WERI-Rb-1 (cell line): ENCODE measurements at regions not wholly inside any gene's neighbourhood (a gene's known extent, or its start where the extent isn't known, plus 50 kb on each side); places are given as distances from the start of the nearest gene placed in this dataset.

ENCODE experiments used
- DNase-seq: peaks from one replicate; pipeline ENCODE4 v3.0.0-alpha.2; 2020
- H3K27ac ChIP-seq: fragments of 250-450 bp; sonication (Bioruptor Pico); 2 replicates; pipeline ENCODE4 v1.5.1; 2020; ENCODE audit warnings: mild to moderate bottlenecking, moderate library complexity
- H3K27me3 ChIP-seq: fragments of 250-450 bp; sonication (Bioruptor Pico); 2 replicates; pipeline ENCODE4 v1.5.1; 2021; ENCODE audit warnings: mild to moderate bottlenecking, low read depth, moderate library complexity; ENCODE audit not compliant: insufficient read depth, severe bottlenecking
- H3K36me3 ChIP-seq: fragments of 250-450 bp; sonication (Bioruptor Pico); 2 replicates; pipeline ENCODE4 v1.5.1; 2020; ENCODE audit warnings: mild to moderate bottlenecking, moderate library complexity
- H3K4me3 ChIP-seq: 2 replicates; pipeline ENCODE4 v1.5.1; 2011; ENCODE audit warnings: low read depth, mild to moderate bottlenecking, control low read depth, low read length
- H3K9me3 ChIP-seq: fragments of 250-450 bp; sonication (Bioruptor Pico); 2 replicates; pipeline ENCODE4 v1.5.1; 2021; ENCODE audit warnings: mild to moderate bottlenecking, moderate library complexity; ENCODE audit not compliant: severe bottlenecking
- TF ChIP-seq, protein P1 (sequence below): IDR thresholded peaks from 2 replicates; pipeline ENCODE4 v1.5.1; 2011; ENCODE audit warnings: low read depth, mild to moderate bottlenecking, control low read depth, inconsistent platforms, low read length

GRCh38 chr3:147471741-147472140 lies 62.6 kb downstream of the ZIC1 start:
- H3K27me3 ChIP-seq = no peaks in the 10 kb centered on the region
- H3K4me3 ChIP-seq = no peak overlapping the region
- H3K36me3 ChIP-seq = no peaks in the 10 kb centered on the region
- DNase-seq = no peak
- no peaks in the 10 kb centered on the region for H3K9me3 ChIP-seq
- no peak overlapping the region for H3K27ac ChIP-seq
- TF ChIP-seq, protein P1, sequence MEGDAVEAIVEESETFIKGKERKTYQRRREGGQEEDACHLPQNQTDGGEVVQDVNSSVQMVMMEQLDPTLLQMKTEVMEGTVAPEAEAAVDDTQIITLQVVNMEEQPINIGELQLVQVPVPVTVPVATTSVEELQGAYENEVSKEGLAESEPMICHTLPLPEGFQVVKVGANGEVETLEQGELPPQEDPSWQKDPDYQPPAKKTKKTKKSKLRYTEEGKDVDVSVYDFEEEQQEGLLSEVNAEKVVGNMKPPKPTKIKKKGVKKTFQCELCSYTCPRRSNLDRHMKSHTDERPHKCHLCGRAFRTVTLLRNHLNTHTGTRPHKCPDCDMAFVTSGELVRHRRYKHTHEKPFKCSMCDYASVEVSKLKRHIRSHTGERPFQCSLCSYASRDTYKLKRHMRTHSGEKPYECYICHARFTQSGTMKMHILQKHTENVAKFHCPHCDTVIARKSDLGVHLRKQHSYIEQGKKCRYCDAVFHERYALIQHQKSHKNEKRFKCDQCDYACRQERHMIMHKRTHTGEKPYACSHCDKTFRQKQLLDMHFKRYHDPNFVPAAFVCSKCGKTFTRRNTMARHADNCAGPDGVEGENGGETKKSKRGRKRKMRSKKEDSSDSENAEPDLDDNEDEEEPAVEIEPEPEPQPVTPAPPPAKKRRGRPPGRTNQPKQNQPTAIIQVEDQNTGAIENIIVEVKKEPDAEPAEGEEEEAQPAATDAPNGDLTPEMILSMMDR = no peak

GRCh38 chr3:147472846-147473245 lies 63.7 kb downstream of the ZIC1 start:
- TF ChIP-seq, protein P1 = no peak
- Histone ChIP-seq H3K4me3 (no peak overlapping the region), H3K36me3 (no peaks in the 10 kb centered on the region), H3K27ac (no peak overlapping the region), H3K27me3 (no peaks in the 10 kb centered on the region), H3K9me3 (no peaks in the 10 kb centered on the region)
- DNase-seq = no peak

DNA sequence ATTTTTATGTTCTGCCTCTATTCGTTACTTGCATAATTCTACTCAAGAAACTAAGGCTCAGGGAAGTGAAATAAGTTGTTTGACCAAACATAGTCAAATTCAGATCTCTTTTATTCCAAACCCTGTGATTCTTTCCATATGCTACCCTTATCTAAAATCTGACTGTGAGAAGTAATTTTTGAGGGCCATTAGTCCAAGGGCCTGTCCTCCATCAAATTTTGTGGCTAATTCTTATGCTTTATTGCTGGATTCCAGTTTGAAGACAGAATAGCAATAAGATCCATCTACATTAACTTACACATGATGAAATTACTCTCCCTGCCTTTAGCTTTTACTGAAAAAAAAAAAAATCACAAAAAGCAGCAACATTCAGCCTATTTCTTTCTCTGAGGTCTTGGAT lies 74.0 kb downstream of the ZIC1 start:
- H3K36me3 ChIP-seq = no peaks in the 10 kb centered on the region
- DNase-seq = no peak
- H3K27ac ChIP-seq = no peak overlapping the region
- no peak overlapping the region for H3K4me3 ChIP-seq
- no peaks in the 10 kb centered on the region for H3K9me3 ChIP-seq
- TF ChIP-seq, protein P1 = no peak
- no peaks in the 10 kb centered on the region for H3K27me3 ChIP-seq

GRCh38 chr3:147483578-147483977 lies 74.4 kb downstream of the ZIC1 start:
- H3K27ac ChIP-seq = no peak overlapping the region
- no peaks in the 10 kb centered on the region for H3K36me3 ChIP-seq
- TF ChIP-seq, protein P1 = no peak
- DNase-seq = no peak
- H3K4me3 ChIP-seq = no peak overlapping the region
- no peaks in the 10 kb centered on the region for H3K27me3 ChIP-seq
- H3K9me3 ChIP-seq = no peaks in the 10 kb centered on the region

GRCh38 chr3:147493065-147493464 lies 83.9 kb downstream of the ZIC1 start:
- Histone ChIP-seq H3K9me3 (no peaks in the 10 kb centered on the region), H3K4me3 (no peak overlapping the region), H3K36me3 (no peaks in the 10 kb centered on the region), H3K27ac (no peak overlapping the region), H3K27me3 (no peaks in the 10 kb centered on the region)
- no peak for DNase-seq
- TF ChIP-seq, protein P1 = no peak

DNA sequence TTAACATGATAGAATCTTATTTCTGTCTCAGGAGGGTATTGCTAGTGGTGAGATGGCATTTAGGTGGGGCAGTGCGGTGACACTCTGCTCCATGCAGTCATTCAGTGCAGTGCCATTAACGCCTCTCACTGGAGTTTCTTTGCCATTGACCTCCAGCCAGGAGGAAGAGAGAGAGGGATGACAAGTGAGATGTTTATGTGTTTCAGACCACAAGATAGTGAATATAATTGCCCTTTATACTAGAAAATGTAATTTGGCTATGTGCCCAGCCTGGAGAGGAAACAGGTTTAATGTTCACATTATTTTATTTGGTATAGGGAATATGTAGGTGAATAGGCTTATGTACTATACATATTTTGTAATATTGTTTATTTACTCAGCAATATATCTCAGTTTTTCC lies 84.5 kb downstream of the ZIC1 start:
- no peak for DNase-seq
- H3K27ac ChIP-seq = no peak overlapping the region
- H3K36me3 ChIP-seq = no peaks in the 10 kb centered on the region
- H3K9me3 ChIP-seq = no peaks in the 10 kb centered on the region
- TF ChIP-seq, protein P1 = no peak
- no peak overlapping the region for H3K4me3 ChIP-seq
- no peaks in the 10 kb centered on the region for H3K27me3 ChIP-seq
